ENCODE measurements at regions not wholly inside any gene's neighbourhood (a gene's known extent, or its start where the extent isn't known, plus 50 kb on each side); places are given as distances from the start of the nearest gene placed in this dataset.

- Mint-ChIP-seq H3K27ac (no peak overlapping the region; the same call in 1 of the 2 replicates), H3K4me1 (peaks cover 30% of the 10 kb centered on the region), H3K36me3 (ENCODE audit: low read depth) (peaks cover 23% of the 10 kb centered on the region; the same call in 2 of the 3 replicates), H3K27me3 (ENCODE audit: insufficient read depth, low read depth, poor library complexity) (peaks cover 3% of the 10 kb centered on the region), H3K9me3 (no peaks in the 10 kb centered on the region), H3K4me3 (peak overlapping the region; percentile 23; the same call in 2 of the 3 replicates)
- H3K27me3 ChIP-seq (ENCODE audit: insufficient read depth), result no peaks in the 10 kb centered on the region
- H3F3A ChIP-seq (replicated peaks; ENCODE audit: low read depth), result no peaks in the 10 kb centered on the region
- TF ChIP-seq, protein P1, sequence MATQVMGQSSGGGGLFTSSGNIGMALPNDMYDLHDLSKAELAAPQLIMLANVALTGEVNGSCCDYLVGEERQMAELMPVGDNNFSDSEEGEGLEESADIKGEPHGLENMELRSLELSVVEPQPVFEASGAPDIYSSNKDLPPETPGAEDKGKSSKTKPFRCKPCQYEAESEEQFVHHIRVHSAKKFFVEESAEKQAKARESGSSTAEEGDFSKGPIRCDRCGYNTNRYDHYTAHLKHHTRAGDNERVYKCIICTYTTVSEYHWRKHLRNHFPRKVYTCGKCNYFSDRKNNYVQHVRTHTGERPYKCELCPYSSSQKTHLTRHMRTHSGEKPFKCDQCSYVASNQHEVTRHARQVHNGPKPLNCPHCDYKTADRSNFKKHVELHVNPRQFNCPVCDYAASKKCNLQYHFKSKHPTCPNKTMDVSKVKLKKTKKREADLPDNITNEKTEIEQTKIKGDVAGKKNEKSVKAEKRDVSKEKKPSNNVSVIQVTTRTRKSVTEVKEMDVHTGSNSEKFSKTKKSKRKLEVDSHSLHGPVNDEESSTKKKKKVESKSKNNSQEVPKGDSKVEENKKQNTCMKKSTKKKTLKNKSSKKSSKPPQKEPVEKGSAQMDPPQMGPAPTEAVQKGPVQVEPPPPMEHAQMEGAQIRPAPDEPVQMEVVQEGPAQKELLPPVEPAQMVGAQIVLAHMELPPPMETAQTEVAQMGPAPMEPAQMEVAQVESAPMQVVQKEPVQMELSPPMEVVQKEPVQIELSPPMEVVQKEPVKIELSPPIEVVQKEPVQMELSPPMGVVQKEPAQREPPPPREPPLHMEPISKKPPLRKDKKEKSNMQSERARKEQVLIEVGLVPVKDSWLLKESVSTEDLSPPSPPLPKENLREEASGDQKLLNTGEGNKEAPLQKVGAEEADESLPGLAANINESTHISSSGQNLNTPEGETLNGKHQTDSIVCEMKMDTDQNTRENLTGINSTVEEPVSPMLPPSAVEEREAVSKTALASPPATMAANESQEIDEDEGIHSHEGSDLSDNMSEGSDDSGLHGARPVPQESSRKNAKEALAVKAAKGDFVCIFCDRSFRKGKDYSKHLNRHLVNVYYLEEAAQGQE (IDR thresholded peaks at IDR 0.05; ENCODE audit: unreplicated experiment), result no peak
- TF ChIP-seq STAT1 (IDR thresholded peaks at IDR 0.05; ENCODE audit: unreplicated experiment), result no peak
- TF ChIP-seq, protein P2, sequence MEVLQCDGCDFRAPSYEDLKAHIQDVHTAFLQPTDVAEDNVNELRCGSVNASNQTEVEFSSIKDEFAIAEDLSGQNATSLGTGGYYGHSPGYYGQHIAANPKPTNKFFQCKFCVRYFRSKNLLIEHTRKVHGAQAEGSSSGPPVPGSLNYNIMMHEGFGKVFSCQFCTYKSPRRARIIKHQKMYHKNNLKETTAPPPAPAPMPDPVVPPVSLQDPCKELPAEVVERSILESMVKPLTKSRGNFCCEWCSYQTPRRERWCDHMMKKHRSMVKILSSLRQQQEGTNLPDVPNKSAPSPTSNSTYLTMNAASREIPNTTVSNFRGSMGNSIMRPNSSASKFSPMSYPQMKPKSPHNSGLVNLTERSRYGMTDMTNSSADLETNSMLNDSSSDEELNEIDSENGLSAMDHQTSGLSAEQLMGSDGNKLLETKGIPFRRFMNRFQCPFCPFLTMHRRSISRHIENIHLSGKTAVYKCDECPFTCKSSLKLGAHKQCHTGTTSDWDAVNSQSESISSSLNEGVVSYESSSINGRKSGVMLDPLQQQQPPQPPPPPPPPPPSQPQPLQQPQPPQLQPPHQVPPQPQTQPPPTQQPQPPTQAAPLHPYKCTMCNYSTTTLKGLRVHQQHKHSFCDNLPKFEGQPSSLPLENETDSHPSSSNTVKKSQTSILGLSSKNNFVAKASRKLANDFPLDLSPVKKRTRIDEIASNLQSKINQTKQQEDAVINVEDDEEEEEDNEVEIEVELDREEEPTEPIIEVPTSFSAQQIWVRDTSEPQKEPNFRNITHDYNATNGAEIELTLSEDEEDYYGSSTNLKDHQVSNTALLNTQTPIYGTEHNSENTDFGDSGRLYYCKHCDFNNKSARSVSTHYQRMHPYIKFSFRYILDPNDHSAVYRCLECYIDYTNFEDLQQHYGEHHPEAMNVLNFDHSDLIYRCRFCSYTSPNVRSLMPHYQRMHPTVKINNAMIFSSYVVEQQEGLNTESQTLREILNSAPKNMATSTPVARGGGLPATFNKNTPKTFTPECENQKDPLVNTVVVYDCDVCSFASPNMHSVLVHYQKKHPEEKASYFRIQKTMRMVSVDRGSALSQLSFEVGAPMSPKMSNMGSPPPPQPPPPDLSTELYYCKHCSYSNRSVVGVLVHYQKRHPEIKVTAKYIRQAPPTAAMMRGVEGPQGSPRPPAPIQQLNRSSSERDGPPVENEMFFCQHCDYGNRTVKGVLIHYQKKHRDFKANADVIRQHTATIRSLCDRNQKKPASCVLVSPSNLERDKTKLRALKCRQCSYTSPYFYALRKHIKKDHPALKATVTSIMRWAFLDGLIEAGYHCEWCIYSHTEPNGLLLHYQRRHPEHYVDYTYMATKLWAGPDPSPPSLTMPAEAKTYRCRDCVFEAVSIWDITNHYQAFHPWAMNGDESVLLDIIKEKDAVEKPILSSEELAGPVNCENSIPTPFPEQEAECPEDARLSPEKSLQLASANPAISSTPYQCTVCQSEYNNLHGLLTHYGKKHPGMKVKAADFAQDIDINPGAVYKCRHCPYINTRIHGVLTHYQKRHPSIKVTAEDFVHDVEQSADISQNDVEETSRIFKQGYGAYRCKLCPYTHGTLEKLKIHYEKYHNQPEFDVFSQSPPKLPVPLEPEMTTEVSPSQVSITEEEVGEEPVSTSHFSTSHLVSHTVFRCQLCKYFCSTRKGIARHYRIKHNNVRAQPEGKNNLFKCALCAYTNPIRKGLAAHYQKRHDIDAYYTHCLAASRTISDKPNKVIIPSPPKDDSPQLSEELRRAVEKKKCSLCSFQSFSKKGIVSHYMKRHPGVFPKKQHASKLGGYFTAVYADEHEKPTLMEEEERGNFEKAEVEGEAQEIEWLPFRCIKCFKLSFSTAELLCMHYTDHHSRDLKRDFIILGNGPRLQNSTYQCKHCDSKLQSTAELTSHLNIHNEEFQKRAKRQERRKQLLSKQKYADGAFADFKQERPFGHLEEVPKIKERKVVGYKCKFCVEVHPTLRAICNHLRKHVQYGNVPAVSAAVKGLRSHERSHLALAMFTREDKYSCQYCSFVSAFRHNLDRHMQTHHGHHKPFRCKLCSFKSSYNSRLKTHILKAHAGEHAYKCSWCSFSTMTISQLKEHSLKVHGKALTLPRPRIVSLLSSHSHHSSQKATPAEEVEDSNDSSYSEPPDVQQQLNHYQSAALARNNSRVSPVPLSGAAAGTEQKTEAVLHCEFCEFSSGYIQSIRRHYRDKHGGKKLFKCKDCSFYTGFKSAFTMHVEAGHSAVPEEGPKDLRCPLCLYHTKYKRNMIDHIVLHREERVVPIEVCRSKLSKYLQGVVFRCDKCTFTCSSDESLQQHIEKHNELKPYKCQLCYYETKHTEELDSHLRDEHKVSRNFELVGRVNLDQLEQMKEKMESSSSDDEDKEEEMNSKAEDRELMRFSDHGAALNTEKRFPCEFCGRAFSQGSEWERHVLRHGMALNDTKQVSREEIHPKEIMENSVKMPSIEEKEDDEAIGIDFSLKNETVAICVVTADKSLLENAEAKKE (CRISPR knock-in tag; IDR thresholded peaks at IDR 0.05), result no peak
- TF ChIP-seq CREB1 (CRISPR knock-in tag; IDR thresholded peaks at IDR 0.05; ENCODE audit: low read depth), result no peak
- no peak for TF ChIP-seq EZH2phosphoT487 (IDR thresholded peaks at IDR 0.05; ENCODE audit: unreplicated experiment)
- TF ChIP-seq ZNF331 (CRISPR knock-in tag; IDR thresholded peaks at IDR 0.05; ENCODE audit: low read depth), result no peak
- TF ChIP-seq ZNF114 (CRISPR knock-in tag; IDR thresholded peaks at IDR 0.05), result no peak
- no peaks in the 10 kb centered on the region for H3K36me3 ChIP-seq (ENCODE audit: insufficient read depth)
- no peak overlapping the region for H3K4me3 ChIP-seq
- H3K4me1 ChIP-seq (ENCODE audit: insufficient read depth), result peaks cover 30% of the 10 kb centered on the region
- peaks cover 65% of the 10 kb centered on the region for H3K79me2 ChIP-seq (replicated peaks; ENCODE audit: insufficient read depth)
- H3K9me2 ChIP-seq (ENCODE audit: insufficient read depth), result no peaks in the 10 kb centered on the region
- DNase-seq (ENCODE audit: low spot score) (no peak), ATAC-seq (no peak)
- H4K20me1 ChIP-seq (replicated peaks; ENCODE audit: insufficient read depth), result no peaks in the 10 kb centered on the region
- H3K4me2 ChIP-seq, result peak overlapping the region; percentile 21
- H3K27ac ChIP-seq (ENCODE audit: low read depth), result no peak overlapping the region
- no peak overlapping the region for H2AFZ ChIP-seq
These were observed 857.3 kb upstream of the ZWINT start for GRCh38 chr10:57218382-57218781.
